ENCODE measurements at regions not wholly inside any gene's neighbourhood (a gene's known extent, or its start where the extent isn't known, plus 50 kb on each side); places are given as distances from the start of the nearest gene placed in this dataset.

GRCh38 chr5:36422952-36423351 lies 121.2 kb upstream of the RANBP3L start:
- TF ChIP-seq CTCF (IDR thresholded peaks at IDR 0.05) (no peak), POLR2A (IDR thresholded peaks at IDR 0.05) (no peak)

All from thyroid gland (tissue), 4 donors.